ENCODE measurements at regions not wholly inside any gene's neighbourhood (a gene's known extent, or its start where the extent isn't known, plus 50 kb on each side); places are given as distances from the start of the nearest gene placed in this dataset.

- Histone ChIP-seq H3K9ac (ENCODE audit: low read length) (no peak overlapping the region), H3K27me3 (ENCODE audit: low read depth, low read length) (peaks cover 5% of the 10 kb centered on the region; the same call in 1 of the 2 replicates), H3K4me3 (ENCODE audit: low read length) (no peak overlapping the region), H3K4me2 (ENCODE audit: low read length) (no peak overlapping the region), H3K79me2 (ENCODE audit: low read length) (no peaks in the 10 kb centered on the region), H2AFZ (ENCODE audit: low read depth, low read length) (no peak overlapping the region), H3K27ac (ENCODE audit: low read length) (no peak overlapping the region), H3K9me3 (ENCODE audit: insufficient read depth, low read length) (no peaks in the 10 kb centered on the region), H4K20me1 (ENCODE audit: insufficient read depth, low read length) (no peaks in the 10 kb centered on the region), H3K4me1 (ENCODE audit: low read length) (peaks cover 50% of the 10 kb centered on the region), H3K36me3 (replicated peaks; ENCODE audit: low read depth, low read length) (no peaks in the 10 kb centered on the region)
- TF ChIP-seq CTCF (IDR thresholded peaks at IDR 0.05; ENCODE audit: low read depth, low read length) (no peak), EZH2phosphoT487 (IDR thresholded peaks at IDR 0.05; ENCODE audit: low read depth) (no peak)
These were observed 140.1 kb upstream of the DUSP10 start for GRCh38 chr1:221881805-221882581.

GRCh38 chr1:221880182-221880581 lies 138.3 kb upstream of the DUSP10 start:
- no peaks in the 10 kb centered on the region for H4K20me1 ChIP-seq (ENCODE audit: insufficient read depth, low read length)
- H3K9me3 ChIP-seq (ENCODE audit: insufficient read depth, low read length), result no peaks in the 10 kb centered on the region
- no peak overlapping the region for H3K9ac ChIP-seq (ENCODE audit: low read length)
- no peak for TF ChIP-seq EZH2phosphoT487 (IDR thresholded peaks at IDR 0.05; ENCODE audit: low read depth)
- no peak overlapping the region for H3K4me3 ChIP-seq (ENCODE audit: low read length)
- peaks cover 68% of the 10 kb centered on the region for H3K4me1 ChIP-seq (ENCODE audit: low read length)
- H3K4me2 ChIP-seq (ENCODE audit: low read length), result no peak overlapping the region
- no peaks in the 10 kb centered on the region for H3K27me3 ChIP-seq (ENCODE audit: low read depth, low read length)
- H3K36me3 ChIP-seq (replicated peaks; ENCODE audit: low read depth, low read length), result no peaks in the 10 kb centered on the region
- H3K79me2 ChIP-seq (ENCODE audit: low read length), result no peaks in the 10 kb centered on the region
- H3K27ac ChIP-seq (ENCODE audit: low read length), result no peak overlapping the region
- no peak overlapping the region for H2AFZ ChIP-seq (ENCODE audit: low read depth, low read length)

- no peaks in the 10 kb centered on the region for H4K20me1 ChIP-seq (ENCODE audit: insufficient read depth, low read length)
- H3K9ac ChIP-seq (ENCODE audit: low read length), result peak overlapping the region; percentile 51
- no peak for TF ChIP-seq CTCF (IDR thresholded peaks at IDR 0.05; ENCODE audit: low read depth, low read length)
- no peak for TF ChIP-seq EZH2phosphoT487 (IDR thresholded peaks at IDR 0.05; ENCODE audit: low read depth)
- peak overlapping the region; percentile 36 for H3K4me3 ChIP-seq (ENCODE audit: low read length)
- peak overlapping the region; percentile 67 for H3K27ac ChIP-seq (ENCODE audit: low read length)
- H3K9me3 ChIP-seq (ENCODE audit: insufficient read depth, low read length), result no peaks in the 10 kb centered on the region
- peaks cover 89% of the 10 kb centered on the region for H3K4me1 ChIP-seq (ENCODE audit: low read length)
- no peaks in the 10 kb centered on the region for H3K36me3 ChIP-seq (replicated peaks; ENCODE audit: low read depth, low read length)
- H3K4me2 ChIP-seq (ENCODE audit: low read length), result peak overlapping the region; percentile 71
- H3K27me3 ChIP-seq (ENCODE audit: low read depth, low read length), result no peaks in the 10 kb centered on the region
- H3K79me2 ChIP-seq (ENCODE audit: low read length), result no peaks in the 10 kb centered on the region
- H2AFZ ChIP-seq (ENCODE audit: low read depth, low read length), result no peak overlapping the region
These were observed 136.2 kb upstream of the DUSP10 start for GRCh38 chr1:221878134-221878533.

- Histone ChIP-seq H3K4me1 (ENCODE audit: low read length) (peaks cover 90% of the 10 kb centered on the region), H3K9ac (ENCODE audit: low read length) (no peak overlapping the region; the same call in 1 of the 2 replicates), H3K4me2 (ENCODE audit: low read length) (no peak overlapping the region), H3K79me2 (ENCODE audit: low read length) (no peaks in the 10 kb centered on the region), H3K27ac (ENCODE audit: low read length) (no peak overlapping the region; the same call in 1 of the 2 replicates), H3K36me3 (replicated peaks; ENCODE audit: low read depth, low read length) (no peaks in the 10 kb centered on the region), H3K4me3 (ENCODE audit: low read length) (no peak overlapping the region), H3K27me3 (ENCODE audit: low read depth, low read length) (no peaks in the 10 kb centered on the region), H2AFZ (ENCODE audit: low read depth, low read length) (no peak overlapping the region), H3K9me3 (ENCODE audit: insufficient read depth, low read length) (no peaks in the 10 kb centered on the region), H4K20me1 (ENCODE audit: insufficient read depth, low read length) (no peaks in the 10 kb centered on the region)
- TF ChIP-seq CTCF (IDR thresholded peaks at IDR 0.05; ENCODE audit: low read depth, low read length) (no peak), EZH2phosphoT487 (IDR thresholded peaks at IDR 0.05; ENCODE audit: low read depth) (no peak)
These were observed 135.4 kb upstream of the DUSP10 start for GRCh38 chr1:221877311-221877710.
